ENCODE measurements at regions not wholly inside any gene's neighbourhood (a gene's known extent, or its start where the extent isn't known, plus 50 kb on each side); places are given as distances from the start of the nearest gene placed in this dataset.

DNA sequence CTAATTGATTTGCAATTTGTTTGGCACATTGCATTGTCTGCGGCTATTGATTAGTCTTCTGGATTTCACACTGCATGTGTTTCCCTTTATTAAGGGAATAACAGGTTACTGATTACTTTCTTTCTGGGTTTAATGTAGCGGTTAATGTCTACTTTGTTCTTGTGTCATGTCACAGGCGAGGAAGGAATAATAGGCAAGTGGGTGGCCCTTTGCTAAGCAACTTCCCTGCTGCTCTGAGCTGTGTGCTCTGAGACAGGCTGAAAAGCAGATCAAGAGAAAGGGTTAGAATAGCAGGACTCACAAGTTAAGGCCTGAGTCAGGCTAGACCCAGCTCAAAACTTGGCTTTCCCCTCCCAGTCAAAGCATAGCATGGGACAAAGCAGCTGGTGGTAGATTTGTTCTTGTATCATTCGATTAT lies 77.2 kb downstream of the NKX2-1 start:
- Histone ChIP-seq H3K79me2 (ENCODE audit: insufficient read depth, low read length) (no peaks in the 10 kb centered on the region), H2AK5ac (ENCODE audit: insufficient read length, low read length) (no peak overlapping the region), H3K4me2 (ENCODE audit: insufficient read depth, insufficient read length, low read length) (peak overlapping the region; percentile 22), H3K79me1 (ENCODE audit: insufficient read depth, low read depth, low read length, poor library complexity, severe bottlenecking) (no peaks in the 10 kb centered on the region), H3K9me3 (ENCODE audit: control insufficient read depth, low read depth, low read length) (no peaks in the 10 kb centered on the region), H3K4me1 (ENCODE audit: insufficient read depth, low read length) (peaks cover 10% of the 10 kb centered on the region; the same call in 1 of the 2 replicates), H3K23ac (ENCODE audit: insufficient read length, low read depth, low read length) (no peak overlapping the region), H3K14ac (ENCODE audit: insufficient read depth, low read length) (no peak overlapping the region), H3K9ac (ENCODE audit: extremely low read depth, insufficient read length, low read length) (no peak overlapping the region), H3K23me2 (ENCODE audit: insufficient read length, low read depth, low read length, poor library complexity, severe bottlenecking) (no peaks in the 10 kb centered on the region), H2BK120ac (ENCODE audit: low read depth, low read length, poor library complexity, severe bottlenecking) (no peak overlapping the region), H3T11ph (ENCODE audit: low read length) (no peak overlapping the region), H3K4ac (ENCODE audit: low read depth, low read length) (no peak overlapping the region), H4K20me1 (ENCODE audit: control insufficient read depth, insufficient read depth, insufficient read length) (no peaks in the 10 kb centered on the region), H4K8ac (replicated peaks; ENCODE audit: insufficient read length, low read depth, low read length) (no peak overlapping the region), H3K27ac (ENCODE audit: insufficient read length, low read depth, low read length) (no peak overlapping the region), H3K27me3 (ENCODE audit: insufficient read depth, low read length) (no peaks in the 10 kb centered on the region), H4K5ac (ENCODE audit: insufficient read length, low read depth, low read length) (no peak overlapping the region), H2BK20ac (ENCODE audit: low read depth, low read length, poor library complexity, severe bottlenecking) (no peak overlapping the region), H2BK5ac (ENCODE audit: insufficient read length, low read length) (no peak overlapping the region), H4K91ac (ENCODE audit: insufficient read length, low read depth, low read length) (no peak overlapping the region), H2AFZ (ENCODE audit: low read length) (no peak overlapping the region), H2BK15ac (ENCODE audit: low read depth, low read length) (no peak overlapping the region), H3K56ac (ENCODE audit: insufficient read length, low read depth, low read length) (no peak overlapping the region), H2BK12ac (ENCODE audit: insufficient read length, low read depth, low read length) (no peak overlapping the region), H3K18ac (ENCODE audit: insufficient read length, low read depth, low read length) (no peak overlapping the region)
- Mint-ChIP-seq H3K36me3 (ENCODE audit: insufficient read depth in 1 of 3, low read depth in 3 of 3) (no peaks in the 10 kb centered on the region; a peak in 1 of 7 replicates), H3K4me3 (peak overlapping the region in 1 of 2 experiments; percentile 73; a peak in 3 of 5 replicates), H3K27me3 (ENCODE audit: low read depth) (peaks cover 96% of the 10 kb centered on the region), H3K4me1 (peaks cover 28 to 42% of the 10 kb centered on the region in 2 experiments), H3K9me3 (no peaks in the 10 kb centered on the region; a peak in 1 of 5 replicates), H3K27ac (no peak overlapping the region)
- WGBS (ENCODE audit: extremely low coverage, insufficient read length, low lambda C conversion rate), result no CpG with 5 or more reads among the region's 4 CpGs
- TF ChIP-seq, protein P1, sequence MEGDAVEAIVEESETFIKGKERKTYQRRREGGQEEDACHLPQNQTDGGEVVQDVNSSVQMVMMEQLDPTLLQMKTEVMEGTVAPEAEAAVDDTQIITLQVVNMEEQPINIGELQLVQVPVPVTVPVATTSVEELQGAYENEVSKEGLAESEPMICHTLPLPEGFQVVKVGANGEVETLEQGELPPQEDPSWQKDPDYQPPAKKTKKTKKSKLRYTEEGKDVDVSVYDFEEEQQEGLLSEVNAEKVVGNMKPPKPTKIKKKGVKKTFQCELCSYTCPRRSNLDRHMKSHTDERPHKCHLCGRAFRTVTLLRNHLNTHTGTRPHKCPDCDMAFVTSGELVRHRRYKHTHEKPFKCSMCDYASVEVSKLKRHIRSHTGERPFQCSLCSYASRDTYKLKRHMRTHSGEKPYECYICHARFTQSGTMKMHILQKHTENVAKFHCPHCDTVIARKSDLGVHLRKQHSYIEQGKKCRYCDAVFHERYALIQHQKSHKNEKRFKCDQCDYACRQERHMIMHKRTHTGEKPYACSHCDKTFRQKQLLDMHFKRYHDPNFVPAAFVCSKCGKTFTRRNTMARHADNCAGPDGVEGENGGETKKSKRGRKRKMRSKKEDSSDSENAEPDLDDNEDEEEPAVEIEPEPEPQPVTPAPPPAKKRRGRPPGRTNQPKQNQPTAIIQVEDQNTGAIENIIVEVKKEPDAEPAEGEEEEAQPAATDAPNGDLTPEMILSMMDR (conservative IDR thresholded peaks at IDR 0.05), result no peak
- DNase-seq, result no peak
